ENCODE measurements at regions not wholly inside any gene's neighbourhood (a gene's known extent, or its start where the extent isn't known, plus 50 kb on each side); places are given as distances from the start of the nearest gene placed in this dataset.

- TF ChIP-seq CTCF (IDR thresholded peaks at IDR 0.05; ENCODE audit: borderline replicate concordance, extremely low read depth, low read length, poor library complexity, severe bottlenecking) (no peak), EZH2 (IDR thresholded peaks at IDR 0.05; ENCODE audit: borderline replicate concordance, low read depth, low read length, severe bottlenecking) (no peak)
Measured at GRCh38 chr2:78218066-78218465, 695.9 kb upstream of the LRRTM4 start.

Measured in DND-41 (cell line).